ENCODE measurements at regions not wholly inside any gene's neighbourhood (a gene's known extent, or its start where the extent isn't known, plus 50 kb on each side); places are given as distances from the start of the nearest gene placed in this dataset.
A peak's percentile ranks its signal among the peaks of the same experiment; 100 is the strongest.

DNA sequence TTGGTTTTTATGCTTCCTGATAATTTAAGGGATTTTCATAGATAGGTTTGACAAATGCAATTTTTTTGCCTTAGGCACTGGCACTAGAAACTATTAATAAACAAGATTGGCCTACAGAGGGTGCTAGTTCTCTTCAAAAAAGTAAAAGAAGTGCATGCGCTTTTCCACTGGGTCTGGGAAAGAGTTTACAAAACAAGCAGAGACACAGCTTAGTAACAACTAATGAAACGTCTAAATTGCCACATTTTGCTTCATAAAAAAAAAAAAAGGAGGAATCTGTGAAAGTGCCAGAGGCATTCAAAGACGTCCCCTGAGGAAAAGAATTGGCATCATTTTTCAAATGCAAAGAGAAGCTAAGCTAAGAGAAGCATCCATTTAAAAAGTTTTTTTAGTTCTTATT, 58.3 kb upstream of the EEA1 start:
- DNase-seq (ENCODE audit: low spot score) (peak; percentile 86), ATAC-seq (peak; percentile 77)
- H3K27me3 Mint-ChIP-seq (ENCODE audit: insufficient read depth, low read depth, poor library complexity): no peaks in the 10 kb centered on the region
- Histone ChIP-seq H3K79me2 (replicated peaks; ENCODE audit: insufficient read depth) (no peaks in the 10 kb centered on the region), H3K4me1 (ENCODE audit: insufficient read depth) (peaks cover 6% of the 10 kb centered on the region; the same call in 1 of the 2 replicates), H3K27me3 (ENCODE audit: insufficient read depth) (no peaks in the 10 kb centered on the region), H3K4me3 (no peak overlapping the region), H2AFZ (peak overlapping the region; percentile 72), H3K36me3 (ENCODE audit: insufficient read depth) (no peaks in the 10 kb centered on the region), H4K20me1 (replicated peaks; ENCODE audit: insufficient read depth) (no peaks in the 10 kb centered on the region), H3K27ac (ENCODE audit: low read depth) (no peak overlapping the region), H3F3A (replicated peaks; ENCODE audit: low read depth) (no peaks in the 10 kb centered on the region), H3K9me2 (ENCODE audit: insufficient read depth) (0 out of 2 replicates have a peak, but pooled peaks cover 5% of the 10 kb centered on the region), H3K4me2 (no peak overlapping the region)
- H3K4me3 Mint-ChIP-seq: no peak overlapping the region
- H3K9me3 Mint-ChIP-seq: peaks cover under 1% of the 10 kb centered on the region; the same call in 2 of the 3 replicates
- H3K27ac Mint-ChIP-seq: no peak overlapping the region; the same call in 1 of the 2 replicates
- H3K4me1 Mint-ChIP-seq: peaks cover 10% of the 10 kb centered on the region
- H3K36me3 Mint-ChIP-seq (ENCODE audit: low read depth): no peaks in the 10 kb centered on the region
- TF ChIP-seq, protein P1, sequence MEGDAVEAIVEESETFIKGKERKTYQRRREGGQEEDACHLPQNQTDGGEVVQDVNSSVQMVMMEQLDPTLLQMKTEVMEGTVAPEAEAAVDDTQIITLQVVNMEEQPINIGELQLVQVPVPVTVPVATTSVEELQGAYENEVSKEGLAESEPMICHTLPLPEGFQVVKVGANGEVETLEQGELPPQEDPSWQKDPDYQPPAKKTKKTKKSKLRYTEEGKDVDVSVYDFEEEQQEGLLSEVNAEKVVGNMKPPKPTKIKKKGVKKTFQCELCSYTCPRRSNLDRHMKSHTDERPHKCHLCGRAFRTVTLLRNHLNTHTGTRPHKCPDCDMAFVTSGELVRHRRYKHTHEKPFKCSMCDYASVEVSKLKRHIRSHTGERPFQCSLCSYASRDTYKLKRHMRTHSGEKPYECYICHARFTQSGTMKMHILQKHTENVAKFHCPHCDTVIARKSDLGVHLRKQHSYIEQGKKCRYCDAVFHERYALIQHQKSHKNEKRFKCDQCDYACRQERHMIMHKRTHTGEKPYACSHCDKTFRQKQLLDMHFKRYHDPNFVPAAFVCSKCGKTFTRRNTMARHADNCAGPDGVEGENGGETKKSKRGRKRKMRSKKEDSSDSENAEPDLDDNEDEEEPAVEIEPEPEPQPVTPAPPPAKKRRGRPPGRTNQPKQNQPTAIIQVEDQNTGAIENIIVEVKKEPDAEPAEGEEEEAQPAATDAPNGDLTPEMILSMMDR (conservative IDR thresholded peaks at IDR 0.05; ENCODE audit: low read depth in 2 of 2): peak; percentile 63 to 72
- TF ChIP-seq CREB1 (CRISPR knock-in tag; IDR thresholded peaks at IDR 0.05; ENCODE audit: low read depth): no peak

DNA sequence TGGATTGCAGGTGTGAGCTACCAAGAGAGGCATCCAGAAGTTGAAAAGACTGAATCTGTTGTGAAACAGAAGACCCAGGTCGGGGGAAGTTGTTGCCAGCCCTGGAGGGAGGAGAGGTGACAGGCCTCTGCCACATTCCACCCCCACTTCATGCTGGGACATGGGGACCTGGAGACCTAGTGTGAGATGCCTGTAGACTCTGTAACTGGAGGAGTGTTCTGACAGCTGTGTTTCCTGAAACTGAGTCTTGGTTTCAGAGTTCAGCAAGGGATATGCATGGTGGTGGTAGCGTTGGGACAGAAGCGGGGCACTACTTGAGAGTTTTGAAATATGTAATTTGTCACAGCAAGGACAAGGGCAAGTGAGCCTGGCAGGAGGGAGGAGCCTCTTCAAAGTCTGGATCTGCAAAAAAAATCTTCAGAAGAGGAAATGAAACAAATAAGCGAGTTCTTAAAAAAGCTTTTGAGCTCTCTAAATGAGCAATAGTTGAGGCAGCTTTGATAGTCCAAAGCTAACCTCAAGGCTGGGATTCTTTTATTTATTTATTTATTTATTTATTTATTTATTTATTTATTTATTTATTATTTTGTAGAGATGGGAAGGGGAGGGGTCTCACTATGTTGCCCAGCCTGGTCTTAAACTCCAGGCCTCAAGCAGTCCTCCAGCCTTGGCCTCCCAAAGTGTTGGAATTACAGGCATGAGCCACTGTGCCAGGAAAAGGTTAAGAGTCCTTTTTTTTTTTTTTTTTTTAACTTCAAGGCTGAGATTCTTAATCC, 58.9 kb upstream of the EEA1 start:
- Histone ChIP-seq H3F3A (replicated peaks; ENCODE audit: low read depth) (no peaks in the 10 kb centered on the region), H3K36me3 (ENCODE audit: insufficient read depth) (0 out of 2 replicates have a peak, but pooled peaks cover 2% of the 10 kb centered on the region), H3K27me3 (ENCODE audit: insufficient read depth) (no peaks in the 10 kb centered on the region), H3K79me2 (replicated peaks; ENCODE audit: insufficient read depth) (no peaks in the 10 kb centered on the region), H3K4me1 (ENCODE audit: insufficient read depth) (peaks cover 6% of the 10 kb centered on the region; the same call in 1 of the 2 replicates), H3K4me2 (no peak overlapping the region), H2AFZ (peak overlapping the region; percentile 72), H3K9me2 (ENCODE audit: insufficient read depth) (0 out of 2 replicates have a peak, but pooled peaks cover 5% of the 10 kb centered on the region), H3K27ac (ENCODE audit: low read depth) (no peak overlapping the region), H3K4me3 (no peak overlapping the region), H4K20me1 (replicated peaks; ENCODE audit: insufficient read depth) (no peaks in the 10 kb centered on the region)
- H3K4me3 Mint-ChIP-seq: no peak overlapping the region
- DNase-seq (ENCODE audit: low spot score) (peak; percentile 16), ATAC-seq (peak; percentile 76)
- no peaks in the 10 kb centered on the region for H3K27me3 Mint-ChIP-seq (ENCODE audit: insufficient read depth, low read depth, poor library complexity)
- no peaks in the 10 kb centered on the region for H3K36me3 Mint-ChIP-seq (ENCODE audit: low read depth)
- H3K4me1 Mint-ChIP-seq: peaks cover 10% of the 10 kb centered on the region
- peak overlapping the region; percentile 39; the same call in 1 of the 2 replicates for H3K27ac Mint-ChIP-seq
- H3K9me3 Mint-ChIP-seq: peaks cover 4% of the 10 kb centered on the region; the same call in 2 of the 3 replicates
- TF ChIP-seq JUNB (IDR thresholded peaks at IDR 0.05; ENCODE audit: unreplicated experiment) (no peak), EZH2phosphoT487 (IDR thresholded peaks at IDR 0.05; ENCODE audit: unreplicated experiment) (no peak), POLR2AphosphoS5 (IDR thresholded peaks at IDR 0.05; ENCODE audit: low read depth) (no peak), STAT1 (IDR thresholded peaks at IDR 0.05; ENCODE audit: unreplicated experiment) (no peak), ZNF331 (CRISPR knock-in tag; IDR thresholded peaks at IDR 0.05; ENCODE audit: low read depth) (no peak), NANOG (IDR thresholded peaks at IDR 0.05; ENCODE audit: borderline replicate concordance) (no peak), CREB1 (CRISPR knock-in tag; IDR thresholded peaks at IDR 0.05; ENCODE audit: low read depth) (no peak)
- TF ChIP-seq, protein P2, sequence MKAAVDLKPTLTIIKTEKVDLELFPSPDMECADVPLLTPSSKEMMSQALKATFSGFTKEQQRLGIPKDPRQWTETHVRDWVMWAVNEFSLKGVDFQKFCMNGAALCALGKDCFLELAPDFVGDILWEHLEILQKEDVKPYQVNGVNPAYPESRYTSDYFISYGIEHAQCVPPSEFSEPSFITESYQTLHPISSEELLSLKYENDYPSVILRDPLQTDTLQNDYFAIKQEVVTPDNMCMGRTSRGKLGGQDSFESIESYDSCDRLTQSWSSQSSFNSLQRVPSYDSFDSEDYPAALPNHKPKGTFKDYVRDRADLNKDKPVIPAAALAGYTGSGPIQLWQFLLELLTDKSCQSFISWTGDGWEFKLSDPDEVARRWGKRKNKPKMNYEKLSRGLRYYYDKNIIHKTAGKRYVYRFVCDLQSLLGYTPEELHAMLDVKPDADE (IDR thresholded peaks at IDR 0.05): no peak
- TF ChIP-seq, protein P1 (conservative IDR thresholded peaks at IDR 0.05; ENCODE audit: low read depth in 2 of 2): no peak
